Lower leg skin (tissue), 4 donors: ENCODE measurements at regions not wholly inside any gene's neighbourhood (a gene's known extent, or its start where the extent isn't known, plus 50 kb on each side); places are given as distances from the start of the nearest gene placed in this dataset.

Experiments
- DNase-seq, 2 donors: peaks; one replicate each; pipeline ENCODE4 v3.0.0-alpha.2; 2019; ENCODE audit warnings: low spot score in 2 of 2
- H3K4me3 ChIP-seq: fragments of 200-600 bp; sonication (generic); 2 replicates; pipeline ENCODE4 v1.5.1; 2017; ENCODE audit warnings: mild to moderate bottlenecking, low read depth; ENCODE audit not compliant: poor library complexity, severe bottlenecking
- POLR2A ChIP-seq, 2 donors: fragments of 450-650 bp; IDR thresholded peaks; one replicate each; pipeline ENCODE4 v1.6.1; 2016 to 2017; ENCODE audit warnings: antibody characterized with exemption in 2 of 2, mild to moderate bottlenecking in 1 of 2, moderate library complexity in 1 of 2
- WGBS, 2 donors: methylation state at CpG; one replicate each; pipeline ENCODE4 v1.1.5; 2018; 5-methylcytosine and 5-hydroxymethylcytosine counted together
- intact Hi-C: fragments of 100-400 bp; cut with DNase I; formaldehyde crosslinking; loops from one replicate; pipeline ENCODE4 v1.15.0; 2023; ENCODE audit warnings: low total_unique reads
- TF ChIP-seq, protein P1 (sequence below), 3 donors: fragments of 450-650 bp; IDR thresholded peaks; one replicate each; pipeline ENCODE4 v1.5.1; 2016; ENCODE audit warnings: antibody characterized with exemption in 3 of 3, mild to moderate bottlenecking in 3 of 3, moderate library complexity in 2 of 3

DNA sequence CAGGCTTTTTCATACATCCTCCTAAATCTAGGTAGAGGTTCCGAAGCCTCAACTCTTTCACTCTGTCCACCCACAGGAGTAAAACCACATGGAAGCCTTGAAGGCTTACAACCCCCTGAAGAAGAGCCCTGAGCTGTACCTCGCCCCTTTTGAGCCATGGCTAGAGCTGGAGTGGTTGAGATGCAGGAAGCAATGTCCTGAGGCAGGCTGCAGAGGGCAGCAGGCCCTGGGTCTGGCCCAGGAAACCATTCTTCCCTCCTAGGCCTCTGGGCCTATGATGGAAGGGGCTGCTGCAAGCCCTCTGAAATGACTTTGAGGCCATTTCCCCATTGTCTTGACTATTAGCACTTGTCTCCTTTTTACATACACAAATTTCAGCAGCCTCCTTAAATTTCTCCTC is 1503.0 kb downstream of the KCNT2 start:
- H3K4me3 ChIP-seq: no peak overlapping the region
- TF ChIP-seq POLR2A (IDR thresholded peaks at IDR 0.05): no peak
- TF ChIP-seq, protein P1, sequence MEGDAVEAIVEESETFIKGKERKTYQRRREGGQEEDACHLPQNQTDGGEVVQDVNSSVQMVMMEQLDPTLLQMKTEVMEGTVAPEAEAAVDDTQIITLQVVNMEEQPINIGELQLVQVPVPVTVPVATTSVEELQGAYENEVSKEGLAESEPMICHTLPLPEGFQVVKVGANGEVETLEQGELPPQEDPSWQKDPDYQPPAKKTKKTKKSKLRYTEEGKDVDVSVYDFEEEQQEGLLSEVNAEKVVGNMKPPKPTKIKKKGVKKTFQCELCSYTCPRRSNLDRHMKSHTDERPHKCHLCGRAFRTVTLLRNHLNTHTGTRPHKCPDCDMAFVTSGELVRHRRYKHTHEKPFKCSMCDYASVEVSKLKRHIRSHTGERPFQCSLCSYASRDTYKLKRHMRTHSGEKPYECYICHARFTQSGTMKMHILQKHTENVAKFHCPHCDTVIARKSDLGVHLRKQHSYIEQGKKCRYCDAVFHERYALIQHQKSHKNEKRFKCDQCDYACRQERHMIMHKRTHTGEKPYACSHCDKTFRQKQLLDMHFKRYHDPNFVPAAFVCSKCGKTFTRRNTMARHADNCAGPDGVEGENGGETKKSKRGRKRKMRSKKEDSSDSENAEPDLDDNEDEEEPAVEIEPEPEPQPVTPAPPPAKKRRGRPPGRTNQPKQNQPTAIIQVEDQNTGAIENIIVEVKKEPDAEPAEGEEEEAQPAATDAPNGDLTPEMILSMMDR (IDR thresholded peaks at IDR 0.05): no peak
- WGBS, 2 donors: 50 to 56% methylated on average over 2 of the region's 2 CpGs
- intact Hi-C loops: no loop called here
- DNase-seq: no peak

DNA sequence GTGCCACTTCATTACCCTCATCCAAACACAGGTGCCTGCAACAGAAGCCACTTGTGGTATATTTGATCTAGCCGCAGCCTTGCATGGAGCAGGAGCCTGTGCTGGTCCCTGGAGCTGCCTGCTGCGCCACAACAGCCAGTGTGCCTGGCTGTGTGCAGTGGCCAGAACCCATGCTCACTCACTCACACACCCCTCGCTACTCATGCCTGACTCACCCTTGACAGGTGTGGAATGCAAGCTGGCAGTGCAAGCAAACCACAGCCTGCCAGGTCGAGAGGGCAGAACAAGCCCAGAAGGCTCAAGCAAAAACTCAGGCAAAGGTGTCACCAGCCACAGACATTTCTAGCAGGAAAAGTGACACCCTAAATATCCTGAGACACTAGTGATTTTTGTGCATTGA is 1510.9 kb downstream of the KCNT2 start:
- TF ChIP-seq, protein P1 (IDR thresholded peaks at IDR 0.05): no peak
- no peak for TF ChIP-seq POLR2A (IDR thresholded peaks at IDR 0.05)
- WGBS, 2 donors: 69 to 76% methylated on average over 4 of the region's 4 CpGs
- no peak overlapping the region for H3K4me3 ChIP-seq
- intact Hi-C loops: no loop called here
- no peak for DNase-seq

DNA sequence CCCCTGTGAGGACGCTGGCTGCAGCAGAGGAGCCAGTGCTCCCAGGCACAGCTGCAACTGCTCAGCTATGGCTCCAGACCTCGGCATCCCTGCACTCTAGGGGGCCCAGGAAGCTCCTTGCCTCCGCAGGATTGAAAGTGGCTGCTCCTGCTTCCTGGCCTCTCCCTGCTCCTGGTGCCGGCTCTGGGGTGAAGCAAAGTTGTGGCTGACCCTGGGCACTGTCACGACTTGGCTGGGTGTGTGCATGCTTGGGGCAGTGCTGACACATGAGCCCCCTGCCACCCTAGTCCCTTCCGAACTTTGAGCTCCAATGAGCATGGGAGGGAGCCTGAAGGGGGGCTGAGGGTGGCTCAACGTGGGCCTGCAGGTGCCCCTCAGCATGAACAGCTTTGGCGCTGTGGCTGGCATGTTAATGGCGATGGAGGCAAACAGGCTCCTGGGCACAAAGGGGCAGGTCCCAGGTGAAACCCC is 1512.2 kb downstream of the KCNT2 start:
- intact Hi-C loops: no loop called here
- H3K4me3 ChIP-seq: no peak overlapping the region
- TF ChIP-seq, protein P1 (IDR thresholded peaks at IDR 0.05): no peak
- no peak for TF ChIP-seq POLR2A (IDR thresholded peaks at IDR 0.05)
- no peak for DNase-seq
- WGBS, 2 donors: 81 to 83% methylated on average over 9 of the region's 9 CpGs

DNA sequence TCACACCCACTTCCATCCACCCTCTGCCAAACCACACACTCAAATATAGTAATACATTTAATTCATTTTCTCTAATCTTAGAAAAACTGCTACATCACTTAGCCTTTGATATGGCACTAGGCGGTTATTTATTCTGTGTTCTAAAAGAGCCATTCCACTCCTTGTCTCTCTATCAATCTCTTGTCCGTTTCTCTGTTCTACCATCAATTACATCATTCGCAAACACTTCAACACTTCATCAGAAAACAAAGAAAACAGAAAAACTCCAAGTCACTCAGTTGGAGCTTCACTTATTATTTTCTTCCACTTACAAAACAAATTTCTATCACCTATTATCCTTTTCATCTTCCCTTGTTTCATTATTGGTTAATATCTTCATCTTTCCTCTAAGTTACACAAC is 1523.0 kb downstream of the KCNT2 start:
- 88 to 89% methylated on average over 3 of the region's 3 CpGs for WGBS, 2 donors
- TF ChIP-seq, protein P1 (IDR thresholded peaks at IDR 0.05): no peak
- TF ChIP-seq POLR2A (IDR thresholded peaks at IDR 0.05): no peak
- intact Hi-C loops: no loop called here

DNA sequence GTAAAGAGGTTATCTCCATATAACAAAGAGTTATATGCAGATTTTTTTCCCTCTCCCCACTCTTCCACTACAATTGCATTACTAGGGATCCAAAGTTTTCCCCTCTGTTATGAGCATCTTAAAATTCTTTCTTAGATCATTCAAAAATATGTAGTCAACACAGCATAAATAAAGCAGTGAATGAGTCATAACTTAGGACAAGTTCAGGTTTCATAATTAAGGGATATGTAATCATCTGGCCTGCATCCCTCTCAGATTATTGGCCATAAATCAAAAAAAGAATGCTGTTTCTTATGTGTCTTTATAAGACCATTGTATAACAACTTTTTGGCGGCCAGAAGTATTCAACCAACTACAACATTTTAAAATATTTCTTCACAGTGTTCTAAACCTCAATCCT is 1526.1 kb downstream of the KCNT2 start:
- no peak for DNase-seq
- intact Hi-C loops: no loop called here
- TF ChIP-seq POLR2A (IDR thresholded peaks at IDR 0.05): no peak
- TF ChIP-seq, protein P1 (IDR thresholded peaks at IDR 0.05): no peak
- no peak overlapping the region for H3K4me3 ChIP-seq
- WGBS, 2 donors: 40 to 42% methylated on average over 1 of the region's 1 CpG

More for the DNA sequence above, 1523.0 kb downstream of the KCNT2 start:
- H3K4me3 ChIP-seq: no peak overlapping the region
- DNase-seq: no peak

DNA sequence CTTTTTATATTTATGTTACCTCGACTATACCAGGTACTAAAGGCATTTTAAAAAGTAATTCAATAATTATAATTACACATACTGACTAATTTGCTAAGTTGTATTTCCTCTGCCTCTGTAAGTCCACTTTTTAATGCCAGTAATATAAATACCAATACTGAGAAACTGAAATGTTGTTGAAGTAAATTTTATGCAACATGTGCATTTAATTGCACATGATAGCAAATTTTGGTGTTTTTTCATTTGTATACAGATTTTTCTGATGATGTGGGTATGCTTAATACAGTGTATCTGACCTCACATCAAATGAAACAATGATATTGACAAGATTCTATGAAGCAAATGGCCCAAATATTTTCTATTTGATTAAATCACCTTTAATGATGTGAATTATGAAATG is 1531.6 kb downstream of the KCNT2 start:
- TF ChIP-seq, protein P1 (IDR thresholded peaks at IDR 0.05): no peak
- TF ChIP-seq POLR2A (IDR thresholded peaks at IDR 0.05): no peak
- intact Hi-C loops: no loop called here
- WGBS, 2 donors: 67 to 75% methylated on average over 1 of the region's 1 CpG
- H3K4me3 ChIP-seq: no peak overlapping the region
- DNase-seq: no peak
